ENCODE measurements at regions not wholly inside any gene's neighbourhood (a gene's known extent, or its start where the extent isn't known, plus 50 kb on each side); places are given as distances from the start of the nearest gene placed in this dataset.

DNA sequence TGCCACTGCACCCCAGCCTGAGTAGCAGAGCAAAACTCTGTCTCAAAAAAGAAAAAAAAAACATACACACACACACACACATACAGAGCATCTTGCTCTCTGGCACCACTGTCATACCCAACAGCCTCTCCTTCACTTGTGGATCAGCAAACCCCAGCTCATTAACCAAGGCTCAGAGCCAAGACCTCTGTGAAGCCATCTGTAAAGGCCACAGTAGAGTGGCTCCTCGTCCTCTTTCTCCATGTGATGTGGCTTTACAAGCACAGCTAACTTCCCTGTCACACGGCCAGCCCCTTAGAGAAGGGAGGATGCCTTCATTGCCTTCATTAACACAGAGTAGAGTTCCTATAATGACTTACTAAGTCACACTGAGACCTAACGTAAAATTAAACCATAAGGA, 62.7 kb upstream of the LSM14A start:
- no peak overlapping the region for H3K9ac ChIP-seq (ENCODE audit: low read depth in 1 of 2, low read length in 2 of 2)
- TF ChIP-seq, protein P1, sequence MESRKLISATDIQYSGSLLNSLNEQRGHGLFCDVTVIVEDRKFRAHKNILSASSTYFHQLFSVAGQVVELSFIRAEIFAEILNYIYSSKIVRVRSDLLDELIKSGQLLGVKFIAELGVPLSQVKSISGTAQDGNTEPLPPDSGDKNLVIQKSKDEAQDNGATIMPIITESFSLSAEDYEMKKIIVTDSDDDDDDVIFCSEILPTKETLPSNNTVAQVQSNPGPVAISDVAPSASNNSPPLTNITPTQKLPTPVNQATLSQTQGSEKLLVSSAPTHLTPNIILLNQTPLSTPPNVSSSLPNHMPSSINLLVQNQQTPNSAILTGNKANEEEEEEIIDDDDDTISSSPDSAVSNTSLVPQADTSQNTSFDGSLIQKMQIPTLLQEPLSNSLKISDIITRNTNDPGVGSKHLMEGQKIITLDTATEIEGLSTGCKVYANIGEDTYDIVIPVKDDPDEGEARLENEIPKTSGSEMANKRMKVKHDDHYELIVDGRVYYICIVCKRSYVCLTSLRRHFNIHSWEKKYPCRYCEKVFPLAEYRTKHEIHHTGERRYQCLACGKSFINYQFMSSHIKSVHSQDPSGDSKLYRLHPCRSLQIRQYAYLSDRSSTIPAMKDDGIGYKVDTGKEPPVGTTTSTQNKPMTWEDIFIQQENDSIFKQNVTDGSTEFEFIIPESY (IDR thresholded peaks at IDR 0.05): no peak
- TF ChIP-seq, protein P2, sequence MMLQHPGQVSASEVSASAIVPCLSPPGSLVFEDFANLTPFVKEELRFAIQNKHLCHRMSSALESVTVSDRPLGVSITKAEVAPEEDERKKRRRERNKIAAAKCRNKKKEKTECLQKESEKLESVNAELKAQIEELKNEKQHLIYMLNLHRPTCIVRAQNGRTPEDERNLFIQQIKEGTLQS (IDR thresholded peaks at IDR 0.05): no peak
- no peak for TF ChIP-seq NR2F2 (IDR thresholded peaks at IDR 0.05)
- no peak for TF ChIP-seq HNF4A (conservative IDR thresholded peaks at IDR 0.05)
- no peak for TF ChIP-seq HNF4G (IDR thresholded peaks at IDR 0.05)
- no peak for TF ChIP-seq FOXA1 (IDR thresholded peaks at IDR 0.05)
- TF ChIP-seq, protein P3, sequence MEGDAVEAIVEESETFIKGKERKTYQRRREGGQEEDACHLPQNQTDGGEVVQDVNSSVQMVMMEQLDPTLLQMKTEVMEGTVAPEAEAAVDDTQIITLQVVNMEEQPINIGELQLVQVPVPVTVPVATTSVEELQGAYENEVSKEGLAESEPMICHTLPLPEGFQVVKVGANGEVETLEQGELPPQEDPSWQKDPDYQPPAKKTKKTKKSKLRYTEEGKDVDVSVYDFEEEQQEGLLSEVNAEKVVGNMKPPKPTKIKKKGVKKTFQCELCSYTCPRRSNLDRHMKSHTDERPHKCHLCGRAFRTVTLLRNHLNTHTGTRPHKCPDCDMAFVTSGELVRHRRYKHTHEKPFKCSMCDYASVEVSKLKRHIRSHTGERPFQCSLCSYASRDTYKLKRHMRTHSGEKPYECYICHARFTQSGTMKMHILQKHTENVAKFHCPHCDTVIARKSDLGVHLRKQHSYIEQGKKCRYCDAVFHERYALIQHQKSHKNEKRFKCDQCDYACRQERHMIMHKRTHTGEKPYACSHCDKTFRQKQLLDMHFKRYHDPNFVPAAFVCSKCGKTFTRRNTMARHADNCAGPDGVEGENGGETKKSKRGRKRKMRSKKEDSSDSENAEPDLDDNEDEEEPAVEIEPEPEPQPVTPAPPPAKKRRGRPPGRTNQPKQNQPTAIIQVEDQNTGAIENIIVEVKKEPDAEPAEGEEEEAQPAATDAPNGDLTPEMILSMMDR (IDR thresholded peaks at IDR 0.05; ENCODE audit: low read depth, low read length, missing input control): no peak
- TF ChIP-seq, protein P4, sequence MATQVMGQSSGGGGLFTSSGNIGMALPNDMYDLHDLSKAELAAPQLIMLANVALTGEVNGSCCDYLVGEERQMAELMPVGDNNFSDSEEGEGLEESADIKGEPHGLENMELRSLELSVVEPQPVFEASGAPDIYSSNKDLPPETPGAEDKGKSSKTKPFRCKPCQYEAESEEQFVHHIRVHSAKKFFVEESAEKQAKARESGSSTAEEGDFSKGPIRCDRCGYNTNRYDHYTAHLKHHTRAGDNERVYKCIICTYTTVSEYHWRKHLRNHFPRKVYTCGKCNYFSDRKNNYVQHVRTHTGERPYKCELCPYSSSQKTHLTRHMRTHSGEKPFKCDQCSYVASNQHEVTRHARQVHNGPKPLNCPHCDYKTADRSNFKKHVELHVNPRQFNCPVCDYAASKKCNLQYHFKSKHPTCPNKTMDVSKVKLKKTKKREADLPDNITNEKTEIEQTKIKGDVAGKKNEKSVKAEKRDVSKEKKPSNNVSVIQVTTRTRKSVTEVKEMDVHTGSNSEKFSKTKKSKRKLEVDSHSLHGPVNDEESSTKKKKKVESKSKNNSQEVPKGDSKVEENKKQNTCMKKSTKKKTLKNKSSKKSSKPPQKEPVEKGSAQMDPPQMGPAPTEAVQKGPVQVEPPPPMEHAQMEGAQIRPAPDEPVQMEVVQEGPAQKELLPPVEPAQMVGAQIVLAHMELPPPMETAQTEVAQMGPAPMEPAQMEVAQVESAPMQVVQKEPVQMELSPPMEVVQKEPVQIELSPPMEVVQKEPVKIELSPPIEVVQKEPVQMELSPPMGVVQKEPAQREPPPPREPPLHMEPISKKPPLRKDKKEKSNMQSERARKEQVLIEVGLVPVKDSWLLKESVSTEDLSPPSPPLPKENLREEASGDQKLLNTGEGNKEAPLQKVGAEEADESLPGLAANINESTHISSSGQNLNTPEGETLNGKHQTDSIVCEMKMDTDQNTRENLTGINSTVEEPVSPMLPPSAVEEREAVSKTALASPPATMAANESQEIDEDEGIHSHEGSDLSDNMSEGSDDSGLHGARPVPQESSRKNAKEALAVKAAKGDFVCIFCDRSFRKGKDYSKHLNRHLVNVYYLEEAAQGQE (IDR thresholded peaks at IDR 0.05): no peak
- TF ChIP-seq FOXA2 (IDR thresholded peaks at IDR 0.05): no peak
- TF ChIP-seq SP1 (IDR thresholded peaks at IDR 0.05): no peak
- TF ChIP-seq, protein P5, sequence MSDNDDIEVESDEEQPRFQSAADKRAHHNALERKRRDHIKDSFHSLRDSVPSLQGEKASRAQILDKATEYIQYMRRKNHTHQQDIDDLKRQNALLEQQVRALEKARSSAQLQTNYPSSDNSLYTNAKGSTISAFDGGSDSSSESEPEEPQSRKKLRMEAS (IDR thresholded peaks at IDR 0.05): no peak
- no peak for TF ChIP-seq EGR1 (IDR thresholded peaks at IDR 0.05; ENCODE audit: low read depth in 2 of 2)
- TF ChIP-seq GABPA (IDR thresholded peaks at IDR 0.05 in 1 of 2, conservative IDR thresholded peaks at IDR 0.05 in 1 of 2): no peak
- TF ChIP-seq RXRA (IDR thresholded peaks at IDR 0.05): no peak
- TF ChIP-seq JUND (IDR thresholded peaks at IDR 0.05): no peak
- H3K9me3 ChIP-seq (ENCODE audit: control insufficient read depth in 4 of 4, low read length in 3 of 4): no peaks in the 10 kb centered on the region
- peaks cover 0 to 3% (median 0%) of the 10 kb centered on the region in 4 donors for H3K27me3 ChIP-seq (ENCODE audit: control insufficient read depth in 4 of 4, insufficient read depth in 4 of 4, low read length in 3 of 4)
- no peak overlapping the region for H3K4me3 ChIP-seq (ENCODE audit: low read depth in 1 of 3, low read length in 3 of 3)
- no peaks in the 10 kb centered on the region for H3K4me1 ChIP-seq (ENCODE audit: control insufficient read depth in 4 of 4, insufficient read depth in 4 of 4, low read length in 3 of 4)
- no peak overlapping the region for H3K27ac ChIP-seq (ENCODE audit: low read depth in 1 of 2, low read length in 2 of 2)
- WGBS: 44% methylated on average over 3 of the region's 3 CpGs
- DNase-seq (ENCODE audit: low spot score): no peak
- H3K36me3 ChIP-seq (ENCODE audit: control insufficient read depth in 4 of 4, insufficient read depth in 3 of 4, low read depth in 1 of 4, low read length in 3 of 4): no peaks in the 10 kb centered on the region

Measured in liver (tissue), 8 donors.